ENCODE measurements at regions not wholly inside any gene's neighbourhood (a gene's known extent, or its start where the extent isn't known, plus 50 kb on each side); places are given as distances from the start of the nearest gene placed in this dataset.

DNA sequence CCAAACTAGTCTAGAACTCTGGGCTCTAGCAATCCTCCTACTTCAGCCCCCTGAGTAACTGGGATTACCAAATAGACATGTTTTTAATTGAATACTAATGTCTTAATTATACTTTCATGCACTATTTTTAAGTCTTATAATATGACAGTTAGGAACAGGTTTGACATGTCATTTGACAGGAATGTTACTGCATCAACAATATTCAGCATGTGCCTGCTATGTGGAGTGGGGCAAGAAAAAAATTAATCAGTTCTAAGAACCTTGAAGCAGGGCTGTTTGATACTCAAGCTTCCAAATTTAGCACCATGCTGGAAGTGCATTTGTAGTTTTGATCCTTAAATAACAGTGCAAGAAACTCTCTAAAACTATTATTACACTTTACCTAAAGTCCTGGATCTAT is 265.3 kb downstream of the MZT1 start:
- no peak for DNase-seq (ENCODE audit: low read depth in 4 of 4, low spot score in 3 of 4)

DNA sequence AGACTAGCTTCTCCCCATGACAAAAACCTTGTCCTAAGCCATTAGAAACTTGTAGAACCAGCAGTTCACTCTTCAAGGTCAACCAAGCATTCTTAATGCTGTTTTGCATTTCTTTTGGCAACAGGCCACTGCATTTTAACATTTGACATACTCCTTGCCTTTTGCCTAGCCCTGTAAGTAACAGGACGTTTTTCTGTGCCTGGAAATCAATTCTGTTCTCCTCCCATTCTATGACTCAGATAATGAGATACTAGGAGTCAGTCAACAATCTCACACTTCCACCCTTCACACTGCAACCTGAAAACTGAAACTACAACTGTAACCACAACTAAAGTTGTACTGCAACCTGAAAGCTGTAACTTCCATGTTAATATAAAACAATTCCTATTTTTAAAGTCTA is 268.7 kb downstream of the MZT1 start:
- peak in 3 of 4 donors; percentile 16 to 30 (median 24) for DNase-seq (ENCODE audit: low read depth in 4 of 4, low spot score in 3 of 4)

DNA sequence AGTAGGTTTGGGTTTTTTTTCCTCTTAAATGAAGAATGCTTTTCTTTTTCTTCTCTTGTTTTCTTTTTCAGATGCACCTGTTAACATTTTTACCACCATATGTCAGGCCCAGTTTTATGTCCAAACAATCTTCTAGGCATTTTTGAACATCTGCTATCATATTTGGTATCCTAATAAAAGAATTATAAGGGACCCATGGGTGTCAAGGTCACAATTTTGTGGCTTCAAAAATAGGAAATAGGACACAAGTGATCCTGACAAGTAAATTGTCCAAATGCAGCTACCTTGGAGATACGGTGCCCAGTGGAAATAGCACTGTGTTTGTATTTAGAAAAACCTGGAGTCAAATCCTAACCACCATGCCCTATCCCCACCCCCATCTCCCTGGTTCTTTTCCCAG is 270.3 kb downstream of the MZT1 start:
- DNase-seq (ENCODE audit: low read depth in 4 of 4, low spot score in 3 of 4), result no peak

DNA sequence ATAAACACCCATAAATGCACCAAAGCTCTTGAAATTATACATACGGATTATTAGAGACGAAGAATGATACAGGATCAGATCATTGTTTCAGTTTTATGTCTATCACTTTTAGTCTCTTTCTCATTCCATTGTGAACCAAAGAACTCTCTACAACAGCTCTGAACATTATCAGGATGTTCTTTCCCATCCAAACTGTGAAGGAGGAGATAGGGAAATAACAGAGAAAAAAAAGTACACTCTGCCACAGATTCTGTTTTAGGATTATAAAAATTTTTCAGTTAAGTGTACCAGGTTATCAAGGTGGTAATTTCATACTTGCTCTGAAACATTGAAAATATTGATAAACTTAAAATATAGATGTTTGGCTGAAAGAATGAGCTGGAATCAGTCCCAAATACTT is 270.9 kb downstream of the MZT1 start:
- DNase-seq (ENCODE audit: low read depth in 4 of 4, low spot score in 3 of 4), result no peak

DNA sequence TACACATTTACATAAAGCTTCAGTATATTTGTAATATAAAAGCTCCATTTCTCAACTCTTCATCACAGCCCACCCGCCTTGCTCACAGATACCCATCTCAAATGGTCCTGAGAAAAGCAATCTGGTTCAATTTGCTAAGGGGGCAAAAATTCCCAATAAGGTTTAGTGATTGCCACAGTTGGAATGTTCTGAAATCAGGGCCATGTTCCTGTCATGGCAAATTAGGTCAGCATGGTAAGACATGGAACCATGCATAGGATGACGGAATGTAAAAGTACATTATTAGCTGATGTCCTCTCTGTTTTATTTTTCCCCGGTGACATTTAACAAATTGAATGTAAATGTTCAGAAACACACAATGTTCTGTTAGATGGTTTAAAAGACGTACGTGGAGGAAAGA is 274.3 kb downstream of the MZT1 start:
- no peak for DNase-seq (ENCODE audit: low read depth in 4 of 4, low spot score in 3 of 4)

DNA sequence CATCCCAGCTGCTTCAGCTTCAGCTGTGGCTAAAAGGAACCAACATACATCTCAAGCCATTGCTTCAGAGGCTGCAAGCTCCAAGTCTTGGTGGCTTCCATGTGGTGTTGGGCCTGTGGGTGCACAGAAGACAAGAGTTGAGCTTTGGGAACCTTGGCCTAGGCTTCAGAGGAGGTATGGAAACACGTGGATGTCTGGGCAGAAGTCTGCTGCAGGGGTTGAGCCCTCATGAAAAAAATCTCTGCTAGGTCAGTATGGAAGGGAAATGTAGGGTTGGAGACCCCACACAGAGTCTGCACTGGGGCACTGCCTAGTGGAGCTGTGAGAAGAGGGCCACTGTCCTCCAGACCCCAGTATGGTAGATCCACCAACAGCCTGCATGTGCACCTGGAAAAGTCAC is 279.3 kb downstream of the MZT1 start:
- DNase-seq (ENCODE audit: low read depth in 4 of 4, low spot score in 3 of 4), result no peak

DNA sequence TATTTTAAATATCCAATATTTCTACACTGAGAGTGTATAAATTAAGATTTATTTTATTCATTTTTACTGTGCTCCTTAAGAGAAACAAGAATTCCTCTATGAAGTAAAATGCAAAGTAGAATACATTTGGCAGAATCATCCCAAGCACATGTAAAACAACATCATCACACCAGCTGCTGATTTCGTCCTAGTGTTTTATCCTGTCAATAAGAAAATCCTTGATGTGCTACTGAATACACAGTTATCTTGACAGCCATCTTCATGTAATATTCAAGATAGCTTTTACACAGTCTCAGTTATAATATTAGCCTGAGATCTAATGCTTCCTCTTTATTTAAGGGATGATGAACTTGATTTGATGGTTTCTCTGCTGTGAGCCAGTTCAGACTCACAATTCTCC is 282.4 kb downstream of the MZT1 start:
- no peak for DNase-seq (ENCODE audit: low read depth in 4 of 4, low spot score in 3 of 4)

DNA sequence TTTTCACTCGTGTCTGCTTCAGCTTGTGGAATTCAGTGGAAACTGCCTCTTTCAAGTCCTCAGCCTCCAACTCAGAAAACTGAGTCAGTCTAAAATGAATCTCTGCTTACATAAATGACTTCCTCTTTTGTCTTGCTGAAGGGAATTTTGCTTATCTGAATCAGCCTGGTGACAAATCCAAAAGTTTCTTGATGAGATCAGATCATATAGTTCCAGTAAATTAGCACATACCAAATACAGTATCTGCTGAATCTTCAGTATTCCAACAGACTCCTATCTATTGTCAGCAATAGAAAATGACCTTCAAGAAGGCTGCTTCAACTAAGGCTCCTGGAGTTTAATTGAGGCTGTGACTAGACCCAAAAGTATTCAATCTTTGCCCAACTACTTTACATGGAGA is 290.0 kb downstream of the MZT1 start:
- no peak for DNase-seq (ENCODE audit: low read depth in 4 of 4, low spot score in 3 of 4)

DNA sequence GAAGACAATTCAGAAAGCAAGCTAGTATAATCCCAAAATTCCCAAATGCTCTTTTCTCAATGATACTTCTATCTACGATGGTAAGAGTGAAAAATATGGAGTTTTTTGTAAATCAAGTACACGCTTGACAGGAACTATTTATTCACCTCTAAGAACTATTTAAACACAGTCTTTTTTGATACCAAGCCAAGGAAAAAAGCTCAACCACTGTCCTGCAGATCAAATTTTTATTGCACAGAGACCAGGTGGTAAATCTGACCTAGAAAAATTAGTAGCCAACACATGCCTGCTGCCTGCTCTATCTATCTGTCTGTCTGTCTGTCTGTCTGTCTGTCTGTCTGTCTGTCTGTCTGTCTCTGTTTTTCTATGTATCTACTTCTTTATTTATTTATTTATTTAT is 292.2 kb downstream of the MZT1 start:
- no peak for DNase-seq (ENCODE audit: low read depth in 4 of 4, low spot score in 3 of 4)

DNA sequence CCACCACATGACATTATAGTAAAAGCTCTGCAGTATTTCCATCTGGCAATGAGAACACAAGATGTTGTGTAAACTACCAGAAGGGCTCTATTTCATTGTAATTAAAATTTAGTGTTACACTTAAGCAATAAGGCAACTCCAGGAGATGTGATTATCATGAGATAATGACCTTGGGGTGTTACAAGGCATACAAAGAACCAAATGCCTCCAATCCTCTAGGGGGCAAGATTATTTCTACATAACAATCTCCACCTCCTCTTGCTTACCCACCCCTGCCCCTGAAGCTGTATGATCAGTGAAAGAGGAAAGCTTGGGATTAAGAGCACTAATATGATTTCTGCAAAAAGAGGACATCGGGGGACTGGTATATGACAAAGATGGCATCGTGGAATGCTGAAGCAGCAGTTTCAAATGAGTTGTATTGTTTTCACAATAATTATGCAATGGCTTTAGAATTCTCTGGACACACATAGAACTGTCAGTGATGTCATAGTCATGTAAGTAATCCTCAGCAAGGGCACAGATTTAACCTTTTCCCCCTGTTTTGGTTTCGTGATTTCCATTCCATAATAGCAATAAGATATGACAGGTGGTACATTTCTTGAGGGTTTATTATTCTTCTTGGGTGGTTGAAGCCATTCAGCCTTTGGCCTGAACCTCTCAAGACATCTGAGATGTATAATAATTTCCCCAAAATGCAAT is 295.3 kb downstream of the MZT1 start:
- DNase-seq (ENCODE audit: low read depth in 4 of 4, low spot score in 3 of 4), result peak; percentile 22 to 31 (median 26)

DNA sequence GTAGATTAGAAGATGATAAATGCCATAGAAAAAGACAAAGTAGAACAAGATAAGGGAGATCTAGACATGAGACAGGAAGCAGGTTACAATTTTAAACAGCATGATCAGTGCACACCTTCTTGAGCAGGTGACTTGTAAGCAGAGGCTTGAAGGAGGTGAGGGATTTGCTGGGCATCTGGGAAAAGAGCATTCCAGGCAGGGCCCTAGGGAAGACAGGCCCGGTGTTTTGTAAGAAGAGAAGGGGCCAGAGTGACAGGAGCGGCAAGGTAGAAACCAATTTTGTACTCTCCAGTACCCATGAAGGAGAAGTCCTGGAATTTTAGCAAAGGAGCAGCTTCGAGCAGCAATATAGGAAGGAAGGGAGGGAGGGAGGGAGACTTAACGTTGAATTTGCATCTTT is 296.5 kb downstream of the MZT1 start:
- DNase-seq (ENCODE audit: low read depth in 4 of 4, low spot score in 3 of 4), result no peak

DNA sequence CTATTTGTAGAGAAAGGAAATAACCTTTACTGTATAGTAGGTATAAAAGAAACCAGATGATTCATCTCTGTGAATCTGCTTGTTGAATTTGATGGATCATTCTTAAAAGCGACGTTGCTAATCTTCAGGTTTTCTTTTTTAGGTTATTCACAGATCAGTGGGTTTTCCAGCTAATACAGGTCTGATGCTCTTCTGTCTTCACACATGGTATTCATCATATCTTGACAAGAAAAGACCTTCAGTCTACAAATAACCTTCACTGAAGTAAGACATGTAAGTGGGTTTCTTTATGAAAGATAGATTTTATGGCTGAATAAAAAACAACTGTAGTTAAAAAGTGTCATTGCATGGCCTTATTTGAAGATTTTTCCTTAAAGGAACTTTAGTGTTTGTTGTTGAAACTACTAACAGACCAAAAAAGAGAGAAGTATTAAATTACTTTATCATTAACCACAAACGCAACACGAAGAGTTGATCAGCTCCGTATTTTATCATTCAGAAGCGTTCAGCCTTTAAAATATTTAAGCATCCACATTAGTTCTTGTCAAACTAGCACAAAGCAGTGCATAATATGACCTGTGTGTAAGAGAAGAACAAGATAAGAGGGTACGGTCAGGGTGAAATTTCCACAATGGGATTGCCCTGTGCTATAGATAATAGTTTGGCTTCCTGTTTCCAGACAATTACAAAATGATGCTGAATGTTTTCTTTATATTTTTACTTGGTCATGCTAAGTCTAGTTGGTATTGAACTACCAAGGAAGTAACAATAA is 299.5 kb downstream of the MZT1 start:
- DNase-seq (ENCODE audit: low read depth in 4 of 4, low spot score in 3 of 4), result no peak

DNA sequence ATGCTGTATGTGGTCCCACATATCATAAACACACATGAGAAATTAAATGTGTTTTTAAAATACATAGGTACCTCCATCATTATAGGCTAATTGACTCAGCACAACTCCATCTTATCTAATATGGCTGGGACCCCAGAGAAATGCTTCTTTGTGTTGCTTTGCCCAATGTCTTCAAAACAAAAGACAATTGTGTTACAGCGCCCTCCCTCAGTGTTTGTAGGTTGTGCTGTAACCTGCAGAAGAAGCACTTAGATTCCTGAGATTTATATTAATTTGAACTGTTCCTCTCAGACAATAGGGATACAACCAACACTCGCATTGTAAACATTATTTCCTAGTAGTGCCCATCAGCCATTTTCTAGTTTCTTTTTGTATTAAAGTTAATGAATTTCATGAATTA is 303.4 kb downstream of the MZT1 start:
- no peak for DNase-seq (ENCODE audit: low read depth in 4 of 4, low spot score in 3 of 4)

DNA sequence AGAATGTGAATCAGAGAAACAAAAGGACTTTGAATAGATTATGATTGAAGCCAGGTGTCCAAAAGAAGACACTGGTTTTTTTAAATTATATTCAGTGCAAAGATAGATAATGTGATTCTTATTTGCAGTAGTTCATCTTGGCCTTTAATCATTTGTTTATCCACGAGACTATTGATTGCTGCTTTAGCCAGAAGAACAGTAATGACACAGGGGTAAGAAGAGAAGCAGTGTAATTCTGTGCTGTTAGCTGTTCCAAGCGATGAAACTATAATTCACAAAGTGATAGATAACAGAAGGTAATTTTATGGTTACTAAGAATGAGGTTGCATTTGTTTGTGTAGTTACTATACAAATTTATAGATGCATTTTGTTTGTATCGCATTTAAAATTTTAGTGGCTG is 311.6 kb downstream of the MZT1 start:
- DNase-seq (ENCODE audit: low read depth in 4 of 4, low spot score in 3 of 4), result no peak

DNA sequence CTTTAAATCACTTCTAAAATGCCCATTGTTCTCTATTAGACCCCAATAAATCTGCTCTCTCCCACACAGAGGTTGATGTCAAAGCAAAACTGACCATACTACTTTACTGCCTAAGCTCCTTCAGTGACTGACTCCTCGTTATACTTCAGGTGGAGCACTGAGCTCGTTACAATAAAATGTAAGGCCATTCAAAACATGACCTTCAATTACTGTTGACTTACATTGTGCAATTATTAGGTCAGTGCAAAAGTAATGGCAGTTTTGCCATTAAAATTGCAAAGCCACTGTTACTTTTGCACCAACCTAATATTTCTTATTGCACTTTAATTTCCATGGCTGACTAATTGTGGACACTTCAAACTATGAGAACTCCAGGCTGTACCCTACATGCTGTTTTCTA is 314.9 kb downstream of the MZT1 start:
- no peak for DNase-seq (ENCODE audit: low read depth in 4 of 4, low spot score in 3 of 4)

DNA sequence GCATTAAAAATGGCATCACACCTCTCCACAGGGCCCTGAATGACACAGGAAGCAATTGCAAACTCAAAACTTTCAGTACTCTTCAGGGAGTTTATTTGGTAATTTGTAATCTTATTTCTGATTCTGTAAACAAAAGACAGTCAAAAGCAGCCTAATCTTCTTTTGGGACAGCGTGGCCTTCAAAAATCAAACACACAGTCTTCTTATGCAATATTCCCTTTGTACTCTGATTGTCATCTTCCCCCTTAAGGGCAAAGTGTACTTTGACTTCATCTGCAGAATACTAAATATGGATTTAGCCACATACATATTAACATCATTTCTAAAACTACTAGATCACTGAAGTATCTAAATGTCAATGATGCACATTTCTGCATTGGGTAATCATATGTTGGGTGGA is 322.0 kb downstream of the MZT1 start:
- DNase-seq (ENCODE audit: low read depth in 4 of 4, low spot score in 3 of 4), result no peak

DNA sequence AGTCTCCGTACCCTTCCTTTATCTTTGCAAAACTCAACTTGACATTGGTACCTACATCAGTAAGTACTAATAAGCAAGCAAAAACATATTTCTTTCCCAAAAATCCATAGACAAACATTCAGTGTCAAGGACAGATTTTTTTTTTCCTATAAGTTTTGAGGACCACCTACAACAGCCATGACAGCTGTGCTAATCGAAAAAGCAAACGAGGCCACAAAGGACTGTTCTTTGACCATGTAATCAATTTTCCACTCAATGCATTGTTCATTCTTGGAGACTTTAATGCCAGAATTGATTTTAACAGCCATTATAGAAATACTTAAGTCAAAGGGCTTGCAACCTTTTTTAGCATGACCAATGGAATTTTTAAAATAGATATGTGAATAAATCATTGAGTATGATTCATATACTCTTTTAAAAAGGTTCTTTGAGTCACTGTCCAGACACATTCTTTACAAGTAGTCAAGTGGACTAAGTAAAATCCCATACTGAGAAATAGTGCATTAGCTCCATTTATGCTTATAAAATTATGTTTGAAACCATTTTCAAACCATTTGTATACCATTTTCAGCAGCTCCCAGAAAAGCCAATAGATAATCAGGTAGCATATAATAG is 323.9 kb downstream of the MZT1 start:
- no peak for DNase-seq (ENCODE audit: low read depth in 4 of 4, low spot score in 3 of 4)

DNA sequence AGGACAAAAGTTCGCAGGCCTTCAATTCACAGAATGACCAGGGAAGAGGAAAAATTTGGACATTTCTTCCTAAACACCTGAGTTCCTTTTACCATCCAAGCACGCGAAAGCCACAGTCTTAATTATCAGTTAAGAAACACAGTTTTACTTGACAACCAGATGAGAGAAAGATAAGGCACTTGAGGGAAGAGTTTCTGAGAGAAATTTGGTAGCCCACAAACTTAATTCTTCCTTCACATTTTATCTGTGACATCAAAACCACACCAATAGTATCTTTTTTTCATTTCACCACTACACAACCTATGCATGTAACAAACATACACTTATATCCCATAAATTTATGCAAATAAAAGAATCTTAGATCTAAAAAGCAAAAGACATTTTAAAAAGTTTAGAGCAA is 326.6 kb downstream of the MZT1 start:
- no peak for DNase-seq (ENCODE audit: low read depth in 4 of 4, low spot score in 3 of 4)

DNA sequence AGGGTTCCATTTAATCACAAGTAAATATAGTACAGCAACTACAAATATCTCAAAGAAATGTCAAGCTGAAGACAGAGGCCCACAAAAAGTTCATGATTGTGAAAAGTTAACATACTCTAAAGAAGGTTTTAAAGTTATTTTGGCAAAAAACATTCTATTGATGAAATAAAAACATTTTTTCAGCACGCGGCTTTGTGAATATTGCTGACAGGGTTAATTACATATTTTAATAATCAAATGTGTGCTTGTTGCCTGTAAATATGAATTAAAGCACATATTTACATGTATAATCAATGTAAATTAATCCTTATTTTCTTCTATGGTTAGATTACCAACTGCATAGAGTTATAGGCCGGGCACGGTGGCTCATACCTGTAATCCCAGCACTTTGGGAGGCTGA is 328.1 kb downstream of the MZT1 start:
- no peak for DNase-seq (ENCODE audit: low read depth in 4 of 4, low spot score in 3 of 4)

DNA sequence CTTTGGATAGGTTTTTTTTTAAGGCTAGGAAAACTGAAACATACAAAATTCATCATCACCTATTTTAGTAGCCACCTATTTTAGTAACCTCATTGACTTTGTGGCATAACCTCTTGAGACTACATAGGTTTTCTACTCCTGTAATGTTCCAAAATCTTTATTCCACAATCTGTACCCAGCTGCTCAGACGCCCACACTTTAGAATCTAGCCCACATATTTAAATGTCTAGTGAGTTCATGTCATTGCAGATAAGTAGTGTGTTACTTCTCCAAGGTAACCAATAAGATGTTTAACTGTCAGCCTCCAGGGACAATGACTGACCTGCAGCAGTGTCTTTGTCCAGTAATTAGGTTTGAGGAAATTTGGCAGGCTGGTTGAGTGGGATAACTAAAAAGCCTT is 330.2 kb downstream of the MZT1 start:
- DNase-seq (ENCODE audit: low read depth in 4 of 4, low spot score in 3 of 4), result no peak

DNA sequence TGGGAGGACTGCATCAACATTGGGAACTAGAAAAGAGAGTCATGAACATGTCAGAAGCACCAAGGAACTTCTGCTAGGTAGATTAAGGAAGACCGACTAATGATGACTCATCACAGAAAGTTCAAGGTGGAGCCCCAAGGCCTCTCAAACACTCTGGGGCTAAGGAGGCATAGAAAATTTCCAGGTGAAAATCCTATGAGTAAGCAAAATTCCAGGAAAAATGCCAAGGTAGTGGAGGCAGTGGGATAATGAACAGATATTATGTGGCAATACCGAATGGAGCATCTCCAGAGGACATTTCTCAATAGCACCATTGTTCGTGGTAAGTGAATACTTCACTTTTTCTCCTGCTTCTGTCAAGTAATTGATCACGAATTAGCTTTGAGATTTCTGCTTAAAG is 336.5 kb downstream of the MZT1 start:
- no peak for DNase-seq (ENCODE audit: low read depth in 4 of 4, low spot score in 3 of 4)

DNA sequence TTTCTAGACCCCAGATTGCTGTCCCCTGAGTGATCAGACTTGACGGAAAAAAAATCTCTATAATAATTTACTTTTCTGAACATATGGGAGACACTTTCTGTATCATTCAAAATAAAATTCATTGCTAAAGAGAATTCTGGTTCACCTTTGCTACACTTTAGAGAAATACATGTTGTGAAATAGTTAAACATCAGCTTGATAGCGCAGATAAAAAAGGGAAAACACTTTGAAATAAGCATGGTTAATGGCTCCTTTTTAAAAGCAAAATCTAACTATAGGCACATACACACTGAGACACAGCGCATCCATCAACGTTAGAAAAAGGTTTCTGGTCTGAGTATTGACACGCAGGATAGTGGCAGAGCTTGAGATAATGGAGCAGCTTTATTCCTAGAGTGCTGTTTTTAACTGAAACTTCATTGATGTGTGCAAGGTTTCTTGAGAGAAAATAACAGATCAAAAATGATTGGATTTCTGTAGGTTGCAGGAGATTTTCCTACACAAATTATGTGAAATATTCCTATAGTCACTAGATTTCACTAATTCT is 341.2 kb downstream of the MZT1 start:
- no peak for DNase-seq (ENCODE audit: low read depth in 4 of 4, low spot score in 3 of 4)
